Panc1 (cell line): ENCODE measurements at regions not wholly inside any gene's neighbourhood (a gene's known extent, or its start where the extent isn't known, plus 50 kb on each side); places are given as distances from the start of the nearest gene placed in this dataset.
"Not testable (repeated sequence)": the region's sequence is repeated elsewhere in the genome, so short reads cannot be mapped to it uniquely, and the experiment has no call there.

ENCODE experiments used
- ATAC-seq: fragments of 200-7000 bp; cut with Tn5 transposase; 2 replicates; pipeline ENCODE4 v1.9.1; 2020; ENCODE audit warnings: mild to moderate bottlenecking, moderate library complexity
- BruUV-seq: library from RNA; stranded (reverse); fragments of 400-500 nt; replicated peaks from 2 replicates; lab custom pipeline; 2021; lab: Mats Ljungman, UMichigan
- CTCF ChIA-PET: fragments of 300-600 bp; sonication (Branson Sonifier 250); formaldehyde crosslinking; loops from one replicate; lab custom pipeline; 2022; ENCODE audit warnings: antibody characterized with exemption; lab: Charles Lee
- POLR2A ChIA-PET: fragments of 300-600 bp; sonication (Branson Sonifier 250); formaldehyde crosslinking; loops from one replicate; lab custom pipeline; 2022; ENCODE audit warnings: antibody characterized with exemption; lab: Charles Lee
- DNase-seq: peaks from one replicate; pipeline ENCODE4 v3.0.0-alpha.2; 2010; ENCODE audit warnings: low read depth, low spot score
- H3K27ac ChIP-seq: 2 replicates; pipeline ENCODE4 v1.5.1; 2011; ENCODE audit warnings: mild to moderate bottlenecking, low read length, inconsistent platforms
- H3K27me3 ChIP-seq: fragments of 200-500 bp; sonication (Bioruptor generic); 2 replicates; pipeline ENCODE4 v1.6.0; 2014; ENCODE audit warnings: low read length, inconsistent platforms; ENCODE audit not compliant: control insufficient read depth, insufficient read depth
- H3K36me3 ChIP-seq: fragments of 200-500 bp; sonication (Bioruptor generic); 2 replicates; pipeline ENCODE4 v1.5.1; 2014; ENCODE audit warnings: inconsistent platforms, mild to moderate bottlenecking, low read length, moderate library complexity; ENCODE audit not compliant: control insufficient read depth, insufficient read depth
- H3K4me1 ChIP-seq: 2 replicates; pipeline ENCODE4 v1.5.1; 2011; ENCODE audit warnings: inconsistent platforms, mild to moderate bottlenecking, low read length, moderate library complexity; ENCODE audit not compliant: control insufficient read depth, insufficient read depth
- H3K4me3 ChIP-seq, 2 experiments: 2 replicates each; pipeline ENCODE4 v1.5.1; 2011 to 2012; ENCODE audit warnings: low read depth in 2 of 2, low read length in 2 of 2, mild to moderate bottlenecking in 2 of 2, inconsistent platforms in 1 of 2, moderate library complexity in 1 of 2
- H3K9me3 ChIP-seq: fragments of 200-500 bp; sonication (Bioruptor generic); 2 replicates; pipeline ENCODE4 v1.5.1; 2014; ENCODE audit warnings: low read depth, mild to moderate bottlenecking, inconsistent platforms, low read length, moderate library complexity; ENCODE audit not compliant: control insufficient read depth, insufficient read depth
- POLR2AphosphoS5 ChIP-seq: IDR thresholded peaks from 2 replicates; pipeline ENCODE4 v1.6.1; 2012; ENCODE audit warnings: mild to moderate bottlenecking, low read depth, low read length, moderate library complexity
- REST ChIP-seq, 2 experiments: IDR thresholded peaks; 2 replicates each; pipeline ENCODE4 v1.6.1; 2011 to 2012; ENCODE audit warnings: low read depth in 2 of 2, control low read depth in 1 of 2, low read length in 1 of 2, mild to moderate bottlenecking in 1 of 2, moderate library complexity in 1 of 2; ENCODE audit not compliant: insufficient read depth in 1 of 2
- SIN3A ChIP-seq: IDR thresholded peaks from 2 replicates; pipeline ENCODE4 v1.6.1; 2012; ENCODE audit warnings: low read depth, mild to moderate bottlenecking, low read length, moderate library complexity, borderline replicate concordance; ENCODE audit not compliant: insufficient read depth
- TCF7L2 ChIP-seq: IDR thresholded peaks from 2 replicates; pipeline ENCODE4 v1.6.1; 2011; ENCODE audit warnings: mild to moderate bottlenecking, low read depth, low read length, inconsistent platforms
- in situ Hi-C: cut with HindIII; loops from 2 replicates; pipeline ENCODE4 v1.10.0; 2016; ENCODE audit warnings: low sequenced_read_pairs, low pct_unique_long_range_greater_than_20kb
- intact Hi-C: fragments of 100-400 bp; cut with micrococcal nuclease; formaldehyde crosslinking; loops from one replicate; pipeline ENCODE4 v1.10.0; 2022; ENCODE audit not compliant: unreplicated experiment
- TF ChIP-seq, protein P1 (sequence below): fragments of 450-650 bp; IDR thresholded peaks from 2 replicates; pipeline ENCODE4 v1.5.1; 2017; ENCODE audit warnings: mild to moderate bottlenecking

GRCh38 chr2:224094413-224094812 is 55.3 kb upstream of the SERPINE2 start:
- H3K36me3 ChIP-seq = no peaks in the 10 kb centered on the region
- POLR2A ChIA-PET = no interaction called here

DNA sequence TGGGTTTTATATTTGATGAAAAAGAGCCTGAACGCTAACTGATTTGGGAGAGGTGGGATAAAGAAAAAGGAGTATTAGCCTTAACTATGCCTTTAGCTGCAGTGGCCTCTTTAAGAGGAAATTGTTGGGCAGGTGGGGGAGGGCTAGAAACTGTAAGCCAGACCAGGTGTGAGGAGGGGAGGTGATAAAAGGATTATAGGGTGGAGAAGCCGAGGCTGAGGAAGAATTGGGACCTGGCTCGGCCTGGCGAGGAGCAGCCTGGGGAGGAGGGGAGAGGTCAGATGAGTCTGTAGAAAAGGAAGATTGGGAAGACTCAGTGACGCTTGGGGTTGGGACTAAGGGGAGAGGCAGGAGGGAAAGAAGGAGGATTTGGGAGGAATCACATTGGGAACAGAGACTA is 52.6 kb upstream of the SERPINE2 start:
- H3K4me1 ChIP-seq, intact Hi-C loops, CTCF ChIA-PET, H3K27ac ChIP-seq, DNase-seq, in situ Hi-C loops, BruUV-seq, H3K36me3 ChIP-seq, H3K9me3 ChIP-seq, ATAC-seq, H3K27me3 ChIP-seq, H3K4me3 ChIP-seq, POLR2A ChIA-PET: not testable (repeated sequence)

More at GRCh38 chr2:224094413-224094812, 55.3 kb upstream of the SERPINE2 start:
- Histone ChIP-seq H3K9me3 (no peaks in the 10 kb centered on the region), H3K4me1 (no peaks in the 10 kb centered on the region), H3K27ac (no peak overlapping the region), H3K4me3 (no peak overlapping the region), H3K27me3 (no peaks in the 10 kb centered on the region; the same call in 1 of the 2 replicates)
- intact Hi-C loops (no loop called here), in situ Hi-C loops (no loop called here)
- CTCF ChIA-PET = no interaction called here
- TF ChIP-seq SIN3A (no peak), POLR2AphosphoS5 (no peak), TCF7L2 (no peak), REST (IDR thresholded peaks at IDR 0.05; ENCODE audit: insufficient read depth in 1 of 2, low read depth in 2 of 2, low read length in 1 of 2) (no peak)
- TF ChIP-seq, protein P1, sequence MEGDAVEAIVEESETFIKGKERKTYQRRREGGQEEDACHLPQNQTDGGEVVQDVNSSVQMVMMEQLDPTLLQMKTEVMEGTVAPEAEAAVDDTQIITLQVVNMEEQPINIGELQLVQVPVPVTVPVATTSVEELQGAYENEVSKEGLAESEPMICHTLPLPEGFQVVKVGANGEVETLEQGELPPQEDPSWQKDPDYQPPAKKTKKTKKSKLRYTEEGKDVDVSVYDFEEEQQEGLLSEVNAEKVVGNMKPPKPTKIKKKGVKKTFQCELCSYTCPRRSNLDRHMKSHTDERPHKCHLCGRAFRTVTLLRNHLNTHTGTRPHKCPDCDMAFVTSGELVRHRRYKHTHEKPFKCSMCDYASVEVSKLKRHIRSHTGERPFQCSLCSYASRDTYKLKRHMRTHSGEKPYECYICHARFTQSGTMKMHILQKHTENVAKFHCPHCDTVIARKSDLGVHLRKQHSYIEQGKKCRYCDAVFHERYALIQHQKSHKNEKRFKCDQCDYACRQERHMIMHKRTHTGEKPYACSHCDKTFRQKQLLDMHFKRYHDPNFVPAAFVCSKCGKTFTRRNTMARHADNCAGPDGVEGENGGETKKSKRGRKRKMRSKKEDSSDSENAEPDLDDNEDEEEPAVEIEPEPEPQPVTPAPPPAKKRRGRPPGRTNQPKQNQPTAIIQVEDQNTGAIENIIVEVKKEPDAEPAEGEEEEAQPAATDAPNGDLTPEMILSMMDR = no peak
- DNase-seq = no peak
- no peak for ATAC-seq
- BruUV-seq = no TSS peak

DNA sequence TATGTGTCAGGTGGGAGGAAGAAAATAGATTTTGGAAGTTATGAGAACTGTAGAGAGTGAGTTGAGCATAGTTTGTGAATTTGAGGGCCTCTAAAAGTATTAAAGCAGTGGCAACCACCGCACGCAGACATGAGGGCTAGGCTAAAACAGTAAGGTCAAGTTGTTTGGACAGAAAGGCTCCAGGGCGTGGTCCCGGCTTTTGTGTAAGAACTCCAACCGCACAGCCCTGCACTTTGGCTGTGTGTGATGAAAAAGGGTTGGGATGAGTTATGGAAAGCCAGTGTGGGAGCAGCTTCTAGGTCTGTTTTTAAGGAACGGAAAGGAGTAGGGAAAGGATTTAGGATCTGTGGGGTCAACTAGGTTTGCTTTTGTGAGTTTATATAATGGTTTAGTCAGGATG is 50.5 kb upstream of the SERPINE2 start:
- H3K36me3 ChIP-seq, H3K9me3 ChIP-seq, ATAC-seq, intact Hi-C loops, H3K27ac ChIP-seq, H3K27me3 ChIP-seq, POLR2A ChIA-PET, BruUV-seq, CTCF ChIA-PET, DNase-seq, H3K4me1 ChIP-seq, in situ Hi-C loops, H3K4me3 ChIP-seq: not testable (repeated sequence)
